ENCODE measurements at regions not wholly inside any gene's neighbourhood (a gene's known extent, or its start where the extent isn't known, plus 50 kb on each side); places are given as distances from the start of the nearest gene placed in this dataset.
A peak's percentile ranks its signal among the peaks of the same experiment; 100 is the strongest.

DNA sequence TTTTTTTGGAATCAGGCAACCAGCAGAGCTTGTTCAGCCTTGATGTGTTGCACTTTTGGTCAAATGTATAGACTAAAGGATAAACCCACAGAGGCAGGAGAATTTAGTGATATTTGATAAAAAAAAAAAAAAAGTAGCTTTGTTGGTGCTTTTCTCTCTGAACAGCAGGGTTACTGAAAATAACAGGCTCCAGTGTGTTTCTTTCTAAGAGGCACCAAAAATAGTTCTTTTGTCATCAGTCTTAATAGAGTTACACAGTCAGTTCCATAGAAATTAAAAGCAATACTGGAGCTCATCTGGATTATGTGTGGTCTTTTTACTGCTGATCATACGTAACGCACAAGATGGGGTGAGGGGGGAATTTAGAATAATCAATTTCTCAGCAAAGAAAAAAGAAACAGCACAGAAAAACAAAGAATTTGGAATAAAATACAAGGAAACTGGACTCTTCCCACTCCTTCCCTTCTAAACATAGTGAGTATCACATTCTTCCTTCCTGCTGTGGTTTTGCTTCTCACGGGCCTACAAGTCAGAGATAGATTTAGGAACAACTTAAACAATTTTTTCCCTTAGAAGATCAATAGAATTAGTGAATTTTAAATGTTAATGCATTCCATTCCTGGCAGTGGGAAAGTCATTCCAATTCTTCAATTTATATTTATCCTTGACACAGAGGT is 178.8 kb upstream of the AKR1E2 start:
- H3K9ac ChIP-seq (ENCODE audit: low read length in 5 of 5), result no peak overlapping the region
- H3K27me3 ChIP-seq (ENCODE audit: control insufficient read depth in 5 of 5, insufficient read depth in 4 of 5, low read length in 5 of 5), result no peaks in the 10 kb centered on the region
- peaks cover 0 to 16% (median 3%) of the 10 kb centered on the region in 5 donors for H3K4me1 ChIP-seq (ENCODE audit: control insufficient read depth in 5 of 5, insufficient read depth in 5 of 5, low read length in 5 of 5)
- no peaks in the 10 kb centered on the region for H3K9me3 ChIP-seq (ENCODE audit: control insufficient read depth in 5 of 5, low read length in 5 of 5)
- no peak overlapping the region for H3K4me3 ChIP-seq (ENCODE audit: low read depth in 1 of 5, low read length in 5 of 5)
- H3K27ac ChIP-seq (ENCODE audit: low read depth, low read length), result no peak overlapping the region
- no peaks in the 10 kb centered on the region for H3K36me3 ChIP-seq (ENCODE audit: control insufficient read depth in 5 of 5, insufficient read depth in 5 of 5, low read length in 5 of 5)

- Histone ChIP-seq H3K27ac (ENCODE audit: low read depth, low read length) (no peak overlapping the region), H3K9me3 (ENCODE audit: control insufficient read depth in 5 of 5, low read length in 5 of 5) (no peaks in the 10 kb centered on the region), H3K27me3 (ENCODE audit: control insufficient read depth in 5 of 5, insufficient read depth in 4 of 5, low read length in 5 of 5) (no peaks in the 10 kb centered on the region), H3K4me1 (ENCODE audit: control insufficient read depth in 5 of 5, insufficient read depth in 5 of 5, low read length in 5 of 5) (peaks cover 0 to 16% (median 3%) of the 10 kb centered on the region in 5 donors), H3K9ac (ENCODE audit: low read length in 5 of 5) (no peak overlapping the region), H3K36me3 (ENCODE audit: control insufficient read depth in 5 of 5, insufficient read depth in 5 of 5, low read length in 5 of 5) (no peaks in the 10 kb centered on the region), H3K4me3 (ENCODE audit: low read depth in 1 of 5, low read length in 5 of 5) (no peak overlapping the region)
Measured at GRCh38 chr10:4646547-4646946, 179.5 kb upstream of the AKR1E2 start.

DNA sequence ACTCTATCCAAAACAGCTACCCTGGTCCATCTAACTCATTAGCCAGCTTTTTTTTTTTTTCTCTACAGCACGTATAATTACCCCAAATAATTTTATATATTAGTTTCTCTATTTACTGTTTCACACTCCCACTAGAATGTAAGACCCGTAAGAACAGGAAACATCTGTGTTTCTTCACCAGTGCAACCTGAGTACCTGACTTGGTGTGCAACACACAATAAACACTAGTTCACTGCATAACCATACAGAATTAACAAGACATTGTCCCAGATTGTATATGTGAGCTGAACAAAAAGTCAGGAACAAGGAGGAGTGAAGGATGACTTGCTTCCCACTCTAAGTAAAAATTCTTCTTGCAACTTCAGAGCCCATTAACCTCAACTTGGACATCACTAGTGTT is 180.2 kb upstream of the AKR1E2 start:
- no peaks in the 10 kb centered on the region for H3K27me3 ChIP-seq (ENCODE audit: control insufficient read depth in 5 of 5, insufficient read depth in 4 of 5, low read length in 5 of 5)
- no peak overlapping the region for H3K9ac ChIP-seq (ENCODE audit: low read length in 5 of 5)
- H3K9me3 ChIP-seq (ENCODE audit: control insufficient read depth in 5 of 5, low read length in 5 of 5), result no peaks in the 10 kb centered on the region
- no peak overlapping the region for H3K4me3 ChIP-seq (ENCODE audit: low read depth in 1 of 5, low read length in 5 of 5)
- H3K4me1 ChIP-seq (ENCODE audit: control insufficient read depth in 5 of 5, insufficient read depth in 5 of 5, low read length in 5 of 5), result peaks cover 0 to 16% (median 4%) of the 10 kb centered on the region in 5 donors
- H3K27ac ChIP-seq (ENCODE audit: low read depth, low read length), result no peak overlapping the region
- H3K36me3 ChIP-seq (ENCODE audit: control insufficient read depth in 5 of 5, insufficient read depth in 5 of 5, low read length in 5 of 5), result no peaks in the 10 kb centered on the region

GRCh38 chr10:4643471-4643870 is 182.5 kb upstream of the AKR1E2 start:
- H3K4me1 ChIP-seq (ENCODE audit: control insufficient read depth in 5 of 5, insufficient read depth in 5 of 5, low read length in 5 of 5), result peaks cover 0 to 20% (median 12%) of the 10 kb centered on the region in 5 donors
- no peaks in the 10 kb centered on the region for H3K36me3 ChIP-seq (ENCODE audit: control insufficient read depth in 5 of 5, insufficient read depth in 5 of 5, low read length in 5 of 5)
- no peak overlapping the region for H3K9ac ChIP-seq (ENCODE audit: low read length in 5 of 5)
- no peak overlapping the region for H3K4me3 ChIP-seq (ENCODE audit: low read depth in 1 of 5, low read length in 5 of 5)
- H3K9me3 ChIP-seq (ENCODE audit: control insufficient read depth in 5 of 5, low read length in 5 of 5), result no peaks in the 10 kb centered on the region
- no peaks in the 10 kb centered on the region for H3K27me3 ChIP-seq (ENCODE audit: control insufficient read depth in 5 of 5, insufficient read depth in 4 of 5, low read length in 5 of 5)
- H3K27ac ChIP-seq (ENCODE audit: low read depth, low read length), result no peak overlapping the region

DNA sequence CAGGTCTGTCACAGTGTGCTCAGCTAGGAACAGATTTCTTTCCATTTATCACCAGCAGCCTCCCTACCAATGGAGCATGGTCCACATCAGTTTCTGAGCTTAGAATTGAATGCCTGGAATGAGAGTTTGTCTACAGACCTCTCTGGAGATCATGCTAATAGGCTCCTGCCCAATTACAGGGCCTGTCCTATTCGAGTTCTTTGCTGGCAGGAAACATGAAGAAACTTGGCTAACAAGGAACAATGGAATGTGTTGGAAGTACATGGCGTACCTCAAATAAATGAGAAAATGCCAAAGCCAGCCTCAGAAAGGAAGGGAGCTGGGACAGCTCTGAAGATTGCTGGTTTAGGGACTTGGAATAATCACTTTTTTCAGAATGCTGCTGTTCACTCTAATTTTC is 186.0 kb upstream of the AKR1E2 start:
- peak overlapping the region in 1 of 5 donors; percentile 29 for H3K9ac ChIP-seq (ENCODE audit: low read length in 5 of 5)
- peak overlapping the region; percentile 33 for H3K27ac ChIP-seq (ENCODE audit: low read depth, low read length)
- H3K4me3 ChIP-seq (ENCODE audit: low read depth in 1 of 5, low read length in 5 of 5), result no peak overlapping the region
- no peaks in the 10 kb centered on the region for H3K36me3 ChIP-seq (ENCODE audit: control insufficient read depth in 5 of 5, insufficient read depth in 5 of 5, low read length in 5 of 5)
- H3K4me1 ChIP-seq (ENCODE audit: control insufficient read depth in 5 of 5, insufficient read depth in 5 of 5, low read length in 5 of 5), result peaks cover 0 to 14% (median 12%) of the 10 kb centered on the region in 5 donors
- H3K27me3 ChIP-seq (ENCODE audit: control insufficient read depth in 5 of 5, insufficient read depth in 4 of 5, low read length in 5 of 5), result no peaks in the 10 kb centered on the region
- no peaks in the 10 kb centered on the region for H3K9me3 ChIP-seq (ENCODE audit: control insufficient read depth in 5 of 5, low read length in 5 of 5)

- no peak overlapping the region for H3K27ac ChIP-seq (ENCODE audit: low read depth, low read length)
- H3K27me3 ChIP-seq (ENCODE audit: control insufficient read depth in 5 of 5, insufficient read depth in 4 of 5, low read length in 5 of 5), result no peaks in the 10 kb centered on the region
- H3K36me3 ChIP-seq (ENCODE audit: control insufficient read depth in 5 of 5, insufficient read depth in 5 of 5, low read length in 5 of 5), result no peaks in the 10 kb centered on the region
- no peak overlapping the region for H3K9ac ChIP-seq (ENCODE audit: low read length in 5 of 5)
- H3K4me1 ChIP-seq (ENCODE audit: control insufficient read depth in 5 of 5, insufficient read depth in 5 of 5, low read length in 5 of 5), result peaks cover 0 to 19% (median 13%) of the 10 kb centered on the region in 5 donors
- no peaks in the 10 kb centered on the region for H3K9me3 ChIP-seq (ENCODE audit: control insufficient read depth in 5 of 5, low read length in 5 of 5)
- H3K4me3 ChIP-seq (ENCODE audit: low read depth in 1 of 5, low read length in 5 of 5), result no peak overlapping the region
Measured at GRCh38 chr10:4638099-4638498, 187.9 kb upstream of the AKR1E2 start.

DNA sequence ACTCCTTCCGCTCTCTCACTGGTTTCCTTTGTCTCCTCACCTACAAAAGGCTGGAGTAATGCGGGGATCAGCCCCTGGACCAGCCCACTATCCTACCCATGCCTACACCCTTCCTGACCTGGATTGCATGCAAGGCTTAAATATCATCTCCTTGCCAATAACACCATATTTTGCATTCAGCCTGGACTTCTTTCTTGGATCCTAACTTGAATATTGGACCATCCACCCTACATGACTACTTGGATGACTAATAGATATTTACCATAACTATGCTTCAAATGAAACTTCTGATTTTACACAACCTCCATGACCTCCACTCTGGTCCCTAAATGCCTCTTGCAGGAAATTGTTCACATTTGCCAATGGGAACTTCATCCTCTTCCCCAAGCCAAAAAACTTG is 188.3 kb upstream of the AKR1E2 start:
- peaks cover 0 to 23% (median 18%) of the 10 kb centered on the region in 5 donors for H3K4me1 ChIP-seq (ENCODE audit: control insufficient read depth in 5 of 5, insufficient read depth in 5 of 5, low read length in 5 of 5)

DNA sequence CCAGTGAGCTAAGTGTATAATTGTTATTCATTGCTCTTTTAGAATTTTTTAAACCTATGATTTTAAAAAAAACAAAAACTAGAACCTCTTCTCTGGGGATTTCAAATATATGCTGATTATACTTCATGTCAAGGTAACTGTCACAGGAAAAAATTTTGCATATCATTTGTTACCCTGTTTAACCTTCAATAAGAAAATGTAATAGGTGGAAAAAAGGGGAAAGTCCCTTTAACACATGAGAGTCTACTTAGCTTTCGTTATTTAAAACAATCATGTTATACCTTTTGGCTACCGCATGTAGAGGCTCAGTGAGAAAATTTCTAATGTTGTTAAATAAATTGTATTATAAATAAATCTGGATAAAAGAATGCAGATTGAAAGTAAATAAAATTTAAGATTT is 190.1 kb upstream of the AKR1E2 start:
- Histone ChIP-seq H3K36me3 (ENCODE audit: control insufficient read depth in 5 of 5, insufficient read depth in 5 of 5, low read length in 5 of 5) (no peaks in the 10 kb centered on the region), H3K9ac (ENCODE audit: low read length in 5 of 5) (no peak overlapping the region), H3K9me3 (ENCODE audit: control insufficient read depth in 5 of 5, low read length in 5 of 5) (no peaks in the 10 kb centered on the region), H3K4me3 (ENCODE audit: low read depth in 1 of 5, low read length in 5 of 5) (no peak overlapping the region), H3K4me1 (ENCODE audit: control insufficient read depth in 5 of 5, insufficient read depth in 5 of 5, low read length in 5 of 5) (peaks cover 0 to 26% (median 20%) of the 10 kb centered on the region in 5 donors), H3K27me3 (ENCODE audit: control insufficient read depth in 5 of 5, insufficient read depth in 4 of 5, low read length in 5 of 5) (no peaks in the 10 kb centered on the region), H3K27ac (ENCODE audit: low read depth, low read length) (no peak overlapping the region)

More for the DNA sequence above, 188.3 kb upstream of the AKR1E2 start:
- H3K36me3 ChIP-seq (ENCODE audit: control insufficient read depth in 5 of 5, insufficient read depth in 5 of 5, low read length in 5 of 5), result no peaks in the 10 kb centered on the region
- H3K4me3 ChIP-seq (ENCODE audit: low read depth in 1 of 5, low read length in 5 of 5), result no peak overlapping the region
- H3K27me3 ChIP-seq (ENCODE audit: control insufficient read depth in 5 of 5, insufficient read depth in 4 of 5, low read length in 5 of 5), result no peaks in the 10 kb centered on the region
- H3K9ac ChIP-seq (ENCODE audit: low read length in 5 of 5), result no peak overlapping the region
- H3K27ac ChIP-seq (ENCODE audit: low read depth, low read length), result no peak overlapping the region
- no peaks in the 10 kb centered on the region for H3K9me3 ChIP-seq (ENCODE audit: control insufficient read depth in 5 of 5, low read length in 5 of 5)

GRCh38 chr10:4635388-4635787 is 190.6 kb upstream of the AKR1E2 start:
- Histone ChIP-seq H3K27ac (ENCODE audit: low read depth, low read length) (no peak overlapping the region), H3K36me3 (ENCODE audit: control insufficient read depth in 5 of 5, insufficient read depth in 5 of 5, low read length in 5 of 5) (no peaks in the 10 kb centered on the region), H3K4me1 (ENCODE audit: control insufficient read depth in 5 of 5, insufficient read depth in 5 of 5, low read length in 5 of 5) (peaks cover 0 to 23% (median 18%) of the 10 kb centered on the region in 5 donors), H3K27me3 (ENCODE audit: control insufficient read depth in 5 of 5, insufficient read depth in 4 of 5, low read length in 5 of 5) (no peaks in the 10 kb centered on the region), H3K9me3 (ENCODE audit: control insufficient read depth in 5 of 5, low read length in 5 of 5) (no peaks in the 10 kb centered on the region), H3K4me3 (ENCODE audit: low read depth in 1 of 5, low read length in 5 of 5) (no peak overlapping the region), H3K9ac (ENCODE audit: low read length in 5 of 5) (no peak overlapping the region)

DNA sequence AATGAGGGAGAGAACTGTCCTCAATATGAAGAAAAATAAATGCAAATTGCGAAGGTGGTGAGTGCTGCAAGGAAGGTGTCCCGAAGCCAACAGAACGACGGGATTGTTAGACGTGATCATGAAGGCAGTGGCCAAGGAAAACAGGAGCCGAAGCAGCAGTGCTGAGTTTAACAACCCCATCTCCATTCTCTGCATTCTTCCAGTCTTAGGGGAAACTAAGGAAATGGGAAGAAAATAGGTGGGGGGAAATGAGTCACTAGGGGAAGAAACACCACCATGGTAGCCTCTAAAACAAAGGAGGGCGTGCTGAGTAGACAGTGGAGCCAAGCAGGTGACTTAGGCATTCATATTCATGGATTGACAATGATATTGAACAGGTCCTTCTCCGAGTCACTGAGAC is 192.2 kb upstream of the AKR1E2 start:
- Histone ChIP-seq H3K27ac (ENCODE audit: low read depth, low read length) (no peak overlapping the region), H3K9ac (ENCODE audit: low read length in 5 of 5) (no peak overlapping the region), H3K9me3 (ENCODE audit: control insufficient read depth in 5 of 5, low read length in 5 of 5) (no peaks in the 10 kb centered on the region), H3K4me3 (ENCODE audit: low read depth in 1 of 5, low read length in 5 of 5) (no peak overlapping the region), H3K27me3 (ENCODE audit: control insufficient read depth in 5 of 5, insufficient read depth in 4 of 5, low read length in 5 of 5) (no peaks in the 10 kb centered on the region), H3K36me3 (ENCODE audit: control insufficient read depth in 5 of 5, insufficient read depth in 5 of 5, low read length in 5 of 5) (no peaks in the 10 kb centered on the region), H3K4me1 (ENCODE audit: control insufficient read depth in 5 of 5, insufficient read depth in 5 of 5, low read length in 5 of 5) (peaks cover 0 to 14% (median 9%) of the 10 kb centered on the region in 5 donors)
